ENCODE measurements at regions not wholly inside any gene's neighbourhood (a gene's known extent, or its start where the extent isn't known, plus 50 kb on each side); places are given as distances from the start of the nearest gene placed in this dataset.
A peak's percentile ranks its signal among the peaks of the same experiment; 100 is the strongest.

DNA sequence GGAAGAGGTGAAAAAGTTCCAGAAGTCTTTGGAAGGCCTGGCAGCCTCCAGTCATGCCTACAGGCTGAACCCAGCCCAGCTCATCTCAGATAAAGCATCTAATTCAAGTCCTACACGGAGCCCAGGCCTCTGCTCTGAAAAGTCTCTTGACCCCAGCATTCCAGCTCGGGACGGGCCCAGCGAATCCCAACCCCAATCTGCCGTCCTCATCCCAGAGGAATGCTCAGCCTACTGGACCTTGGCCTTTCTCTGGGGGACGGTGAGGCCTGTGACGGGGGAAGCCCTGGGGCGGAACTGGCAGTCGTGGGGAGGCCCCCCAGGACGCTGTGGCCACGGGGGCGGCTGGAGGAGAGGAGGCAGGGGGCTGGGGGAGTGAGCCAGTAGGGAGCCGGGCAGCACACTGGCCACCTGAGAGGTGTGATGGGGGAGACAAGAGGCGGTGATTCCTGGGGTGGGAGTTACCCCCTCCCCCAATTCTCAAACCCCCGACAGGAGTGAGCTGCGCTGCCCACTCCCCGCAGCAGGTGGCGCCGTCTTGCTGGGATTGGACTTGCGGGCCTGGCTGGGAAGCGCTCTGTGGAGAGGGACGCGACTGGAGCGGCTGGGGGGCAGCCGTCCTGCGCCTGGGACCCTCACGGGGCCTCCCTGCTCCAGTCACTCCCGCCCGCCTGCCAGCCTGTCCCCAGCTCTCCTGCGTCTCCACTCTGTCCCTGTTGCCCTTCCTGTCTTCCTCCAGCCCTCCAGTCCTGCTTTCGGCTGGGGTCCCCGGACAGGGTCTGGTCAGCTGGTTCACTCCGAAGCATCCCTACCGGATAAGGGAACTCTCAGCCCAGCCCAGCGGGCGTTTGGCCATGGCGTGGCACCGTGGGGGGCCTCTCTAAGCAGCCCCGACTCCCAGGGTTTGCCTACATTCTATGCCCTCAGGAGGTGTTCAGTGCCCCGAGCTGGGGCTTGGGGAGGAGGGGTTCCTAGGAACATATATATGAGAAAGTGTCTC is 182.6 kb upstream of the HAAO start:
- Histone ChIP-seq H3K4me1 (ENCODE audit: control insufficient read depth, insufficient read depth, low read length) (peaks cover 14% of the 10 kb centered on the region), H3K9ac (ENCODE audit: control insufficient read depth, insufficient read depth, low read length) (no peak overlapping the region), H3K4me2 (ENCODE audit: control insufficient read depth, insufficient read depth) (no peak overlapping the region), H3K27ac (ENCODE audit: control insufficient read depth, insufficient read depth) (no peak overlapping the region), H4K20me1 (ENCODE audit: control insufficient read depth, insufficient read depth) (no peaks in the 10 kb centered on the region), H2AFZ (ENCODE audit: control insufficient read depth, low read depth, low read length) (no peak overlapping the region), H3K36me3 (ENCODE audit: control insufficient read depth in 2 of 2, insufficient read depth in 2 of 2, low read length in 1 of 2) (no peaks in the 10 kb centered on the region), H3K4me3 (no peak overlapping the region), H3K27me3 (replicated peaks in 1 of 2; ENCODE audit: control insufficient read depth in 2 of 2, insufficient read depth in 2 of 2, low read length in 1 of 2) (peaks cover 0 to 1% of the 10 kb centered on the region in 2 experiments; a peak in 1 of 4 replicates), H3K79me2 (ENCODE audit: control insufficient read depth, insufficient read depth, low read length) (no peaks in the 10 kb centered on the region), H3K9me3 (replicated peaks; ENCODE audit: control insufficient read depth, insufficient read depth, low read length) (peaks cover 3% of the 10 kb centered on the region; the same call in 2 of the 3 replicates)
- DNase-seq (ENCODE audit: low read depth, low spot score) (no peak), FAIRE-seq (no peak), ATAC-seq (peak; percentile 67)
- intact Hi-C loops (cut with micrococcal nuclease; ENCODE audit: unreplicated experiment), result loop anchor here (1.0 to 10.0 kb wide), 4 partner anchors 152 to 510 kb away; no protein-coding TSS in a partner anchor
- in situ Hi-C loops (cut with MboI), result no loop called here
- WGBS (ENCODE audit: insufficient coverage, insufficient replicate concordance, low lambda C conversion rate, missing lambda C conversion rate), result 26% methylated on average over 36 of the region's 40 CpGs
- CTCF ChIA-PET, result interaction anchor here (0.6 to 7.2 kb wide), 32 partner anchors 12 to 603 kb away, joined by 3 to 61 read pairs (median 4); no protein-coding TSS in a partner anchor
- SMC1A ChIA-PET (ENCODE audit: uncharacterized antibody, unreplicated experiment), result interaction anchor here (0.6 to 6.0 kb wide), 16 partner anchors 8 to 510 kb away, joined by 3 to 40 read pairs (median 4); no protein-coding TSS in a partner anchor
- RAD21 ChIA-PET (ENCODE audit: unreplicated experiment), result interaction anchor here (0.8 to 5.6 kb wide), 14 partner anchors 10 to 602 kb away, joined by 3 to 40 read pairs (median 4); partner anchors contain the start of gene ZFP36L2
- POLR2A ChIA-PET, result interaction anchor here (0.7 kb wide), 1 partner anchor 26 kb away, joined by 3 read pairs; no protein-coding TSS in a partner anchor
- BruUV-seq (replicated peaks), result no TSS peak
- TF ChIP-seq, protein P1, sequence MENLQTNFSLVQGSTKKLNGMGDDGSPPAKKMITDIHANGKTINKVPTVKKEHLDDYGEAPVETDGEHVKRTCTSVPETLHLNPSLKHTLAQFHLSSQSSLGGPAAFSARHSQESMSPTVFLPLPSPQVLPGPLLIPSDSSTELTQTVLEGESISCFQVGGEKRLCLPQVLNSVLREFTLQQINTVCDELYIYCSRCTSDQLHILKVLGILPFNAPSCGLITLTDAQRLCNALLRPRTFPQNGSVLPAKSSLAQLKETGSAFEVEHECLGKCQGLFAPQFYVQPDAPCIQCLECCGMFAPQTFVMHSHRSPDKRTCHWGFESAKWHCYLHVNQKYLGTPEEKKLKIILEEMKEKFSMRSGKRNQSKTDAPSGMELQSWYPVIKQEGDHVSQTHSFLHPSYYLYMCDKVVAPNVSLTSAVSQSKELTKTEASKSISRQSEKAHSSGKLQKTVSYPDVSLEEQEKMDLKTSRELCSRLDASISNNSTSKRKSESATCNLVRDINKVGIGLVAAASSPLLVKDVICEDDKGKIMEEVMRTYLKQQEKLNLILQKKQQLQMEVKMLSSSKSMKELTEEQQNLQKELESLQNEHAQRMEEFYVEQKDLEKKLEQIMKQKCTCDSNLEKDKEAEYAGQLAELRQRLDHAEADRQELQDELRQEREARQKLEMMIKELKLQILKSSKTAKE (IDR thresholded peaks at IDR 0.05; ENCODE audit: low read depth, poor library complexity, severe bottlenecking), result no peak
- TF ChIP-seq RAD21 (IDR thresholded peaks at IDR 0.05; ENCODE audit: insufficient read depth, low read depth, low read length), result peak; percentile 77
- TF ChIP-seq, protein P2, sequence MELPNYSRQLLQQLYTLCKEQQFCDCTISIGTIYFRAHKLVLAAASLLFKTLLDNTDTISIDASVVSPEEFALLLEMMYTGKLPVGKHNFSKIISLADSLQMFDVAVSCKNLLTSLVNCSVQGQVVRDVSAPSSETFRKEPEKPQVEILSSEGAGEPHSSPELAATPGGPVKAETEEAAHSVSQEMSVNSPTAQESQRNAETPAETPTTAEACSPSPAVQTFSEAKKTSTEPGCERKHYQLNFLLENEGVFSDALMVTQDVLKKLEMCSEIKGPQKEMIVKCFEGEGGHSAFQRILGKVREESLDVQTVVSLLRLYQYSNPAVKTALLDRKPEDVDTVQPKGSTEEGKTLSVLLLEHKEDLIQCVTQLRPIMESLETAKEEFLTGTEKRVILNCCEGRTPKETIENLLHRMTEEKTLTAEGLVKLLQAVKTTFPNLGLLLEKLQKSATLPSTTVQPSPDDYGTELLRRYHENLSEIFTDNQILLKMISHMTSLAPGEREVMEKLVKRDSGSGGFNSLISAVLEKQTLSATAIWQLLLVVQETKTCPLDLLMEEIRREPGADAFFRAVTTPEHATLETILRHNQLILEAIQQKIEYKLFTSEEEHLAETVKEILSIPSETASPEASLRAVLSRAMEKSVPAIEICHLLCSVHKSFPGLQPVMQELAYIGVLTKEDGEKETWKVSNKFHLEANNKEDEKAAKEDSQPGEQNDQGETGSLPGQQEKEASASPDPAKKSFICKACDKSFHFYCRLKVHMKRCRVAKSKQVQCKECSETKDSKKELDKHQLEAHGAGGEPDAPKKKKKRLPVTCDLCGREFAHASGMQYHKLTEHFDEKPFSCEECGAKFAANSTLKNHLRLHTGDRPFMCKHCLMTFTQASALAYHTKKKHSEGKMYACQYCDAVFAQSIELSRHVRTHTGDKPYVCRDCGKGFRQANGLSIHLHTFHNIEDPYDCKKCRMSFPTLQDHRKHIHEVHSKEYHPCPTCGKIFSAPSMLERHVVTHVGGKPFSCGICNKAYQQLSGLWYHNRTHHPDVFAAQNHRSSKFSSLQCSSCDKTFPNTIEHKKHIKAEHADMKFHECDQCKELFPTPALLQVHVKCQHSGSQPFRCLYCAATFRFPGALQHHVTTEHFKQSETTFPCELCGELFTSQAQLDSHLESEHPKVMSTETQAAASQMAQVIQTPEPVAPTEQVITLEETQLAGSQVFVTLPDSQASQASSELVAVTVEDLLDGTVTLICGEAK (IDR thresholded peaks at IDR 0.05; ENCODE audit: borderline replicate concordance), result no peak
- TF ChIP-seq, protein P3, sequence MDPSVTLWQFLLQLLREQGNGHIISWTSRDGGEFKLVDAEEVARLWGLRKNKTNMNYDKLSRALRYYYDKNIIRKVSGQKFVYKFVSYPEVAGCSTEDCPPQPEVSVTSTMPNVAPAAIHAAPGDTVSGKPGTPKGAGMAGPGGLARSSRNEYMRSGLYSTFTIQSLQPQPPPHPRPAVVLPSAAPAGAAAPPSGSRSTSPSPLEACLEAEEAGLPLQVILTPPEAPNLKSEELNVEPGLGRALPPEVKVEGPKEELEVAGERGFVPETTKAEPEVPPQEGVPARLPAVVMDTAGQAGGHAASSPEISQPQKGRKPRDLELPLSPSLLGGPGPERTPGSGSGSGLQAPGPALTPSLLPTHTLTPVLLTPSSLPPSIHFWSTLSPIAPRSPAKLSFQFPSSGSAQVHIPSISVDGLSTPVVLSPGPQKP (IDR thresholded peaks at IDR 0.05; ENCODE audit: low read depth, low read length), result no peak
- TF ChIP-seq GATAD2B (conservative IDR thresholded peaks at IDR 0.05; ENCODE audit: low read depth), result peak; percentile 50; the same call in 1 of the 2 replicates
- TF ChIP-seq FOXK2 (IDR thresholded peaks at IDR 0.05), result no peak
- TF ChIP-seq NBN (IDR thresholded peaks at IDR 0.05), result peak; percentile 21; the same call in 1 of the 2 replicates
- no peak for TF ChIP-seq MYB (IDR thresholded peaks at IDR 0.05; ENCODE audit: borderline replicate concordance, low read depth, low read length)
- TF ChIP-seq, protein P4, sequence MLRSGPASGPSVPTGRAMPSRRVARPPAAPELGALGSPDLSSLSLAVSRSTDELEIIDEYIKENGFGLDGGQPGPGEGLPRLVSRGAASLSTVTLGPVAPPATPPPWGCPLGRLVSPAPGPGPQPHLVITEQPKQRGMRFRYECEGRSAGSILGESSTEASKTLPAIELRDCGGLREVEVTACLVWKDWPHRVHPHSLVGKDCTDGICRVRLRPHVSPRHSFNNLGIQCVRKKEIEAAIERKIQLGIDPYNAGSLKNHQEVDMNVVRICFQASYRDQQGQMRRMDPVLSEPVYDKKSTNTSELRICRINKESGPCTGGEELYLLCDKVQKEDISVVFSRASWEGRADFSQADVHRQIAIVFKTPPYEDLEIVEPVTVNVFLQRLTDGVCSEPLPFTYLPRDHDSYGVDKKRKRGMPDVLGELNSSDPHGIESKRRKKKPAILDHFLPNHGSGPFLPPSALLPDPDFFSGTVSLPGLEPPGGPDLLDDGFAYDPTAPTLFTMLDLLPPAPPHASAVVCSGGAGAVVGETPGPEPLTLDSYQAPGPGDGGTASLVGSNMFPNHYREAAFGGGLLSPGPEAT (IDR thresholded peaks at IDR 0.05; ENCODE audit: low read depth), result no peak
- TF ChIP-seq NFYA (IDR thresholded peaks at IDR 0.05; ENCODE audit: borderline replicate concordance, low read depth, low read length), result no peak
- TF ChIP-seq JUNB (IDR thresholded peaks at IDR 0.05), result no peak
- no peak for TF ChIP-seq DPF2 (IDR thresholded peaks at IDR 0.05)
- no peak for TF ChIP-seq SUZ12 (IDR thresholded peaks at IDR 0.05; ENCODE audit: unreplicated experiment)
